ENCODE measurements at regions not wholly inside any gene's neighbourhood (a gene's known extent, or its start where the extent isn't known, plus 50 kb on each side); places are given as distances from the start of the nearest gene placed in this dataset.

DNA sequence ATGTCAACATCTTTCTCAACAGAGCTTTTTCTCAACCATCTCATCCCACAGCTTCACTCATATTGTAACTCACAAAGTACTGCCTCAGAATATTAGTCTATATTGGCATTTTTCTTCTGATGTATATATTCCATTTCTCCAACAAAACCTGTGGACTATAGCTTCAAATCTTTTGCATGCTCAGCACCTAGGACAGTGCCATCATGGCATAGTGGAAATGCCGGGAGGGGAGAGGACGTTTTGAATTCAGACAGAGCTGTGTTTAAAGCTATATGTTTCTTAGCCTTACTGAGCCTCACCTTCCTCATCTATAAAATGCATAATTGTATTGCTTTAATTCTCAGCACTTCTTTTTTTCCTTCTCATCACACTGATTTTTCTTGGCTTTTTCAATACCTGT lies 452.6 kb downstream of the GALC start:
- TF ChIP-seq CTCF (conservative IDR thresholded peaks at IDR 0.05) (no peak), ZFX (IDR thresholded peaks at IDR 0.05) (no peak)

Data from C4-2B (cell line).